GM11168 (cell line): ENCODE measurements at regions not wholly inside any gene's neighbourhood (a gene's known extent, or its start where the extent isn't known, plus 50 kb on each side); places are given as distances from the start of the nearest gene placed in this dataset.

Source experiments
- in situ Hi-C: fragments of 300-500 bp; cut with MboI; formaldehyde crosslinking; loops from one replicate; pipeline ENCODE4 v1.12.0; 2022; ENCODE audit warnings: low sequenced_read_pairs; ENCODE audit not compliant: unreplicated experiment

GRCh38 chr5:99104538-99105132 is 175.8 kb upstream of the CHD1 start:
- in situ Hi-C loops: no loop called here

DNA sequence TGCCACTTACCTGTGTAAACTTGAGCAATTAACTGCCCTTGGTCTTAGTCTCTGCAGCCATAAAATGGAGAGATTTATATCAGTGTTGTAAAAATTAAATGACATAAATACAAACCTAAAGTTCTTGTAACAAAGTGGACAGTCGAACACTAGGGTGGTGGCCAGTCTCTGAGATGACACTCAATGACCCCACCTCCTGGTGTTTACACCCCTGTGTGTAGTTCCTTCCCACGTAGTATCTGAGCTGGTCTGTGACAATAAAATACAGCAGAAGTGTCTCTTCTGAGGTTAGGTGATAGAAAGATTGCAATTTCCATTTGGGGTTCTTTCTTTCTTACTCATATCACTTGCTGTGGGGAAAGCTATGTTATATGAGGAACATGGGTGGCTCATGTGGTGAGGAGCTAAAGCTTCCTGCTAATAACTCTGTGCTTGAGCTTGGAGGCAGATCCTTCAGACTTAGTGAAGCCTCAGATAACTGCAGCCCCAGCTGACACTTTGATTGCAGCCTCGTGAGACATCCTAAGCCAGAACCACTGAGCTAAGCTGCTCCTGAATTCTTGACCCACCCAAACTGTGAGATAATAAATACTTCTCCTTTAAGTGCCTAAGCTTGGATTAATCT is 173.4 kb upstream of the CHD1 start:
- in situ Hi-C loops: no loop called here

GRCh38 chr5:99099691-99100090 is 170.9 kb upstream of the CHD1 start:
- in situ Hi-C loops: no loop called here

GRCh38 chr5:99089822-99090549 is 161.2 kb upstream of the CHD1 start:
- in situ Hi-C loops: no loop called here

DNA sequence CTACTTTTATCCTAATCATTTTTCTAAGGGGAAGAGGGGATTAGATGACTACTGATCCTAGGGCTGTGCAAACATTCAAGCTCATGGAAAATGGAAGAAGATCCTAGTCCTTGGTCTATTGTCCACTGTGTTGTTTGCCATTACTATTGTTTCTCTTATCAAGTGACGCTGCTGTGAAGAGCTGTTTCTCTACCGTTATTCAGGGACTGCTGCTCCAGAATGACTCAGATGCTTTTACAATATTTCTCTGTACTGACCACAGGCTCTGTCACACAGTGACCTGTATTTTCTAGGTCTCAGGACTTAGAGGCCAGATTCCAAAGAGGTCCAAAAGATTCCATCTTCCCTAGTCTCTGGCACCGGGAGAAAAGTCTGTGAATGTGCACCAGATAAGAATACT is 159.5 kb upstream of the CHD1 start:
- in situ Hi-C loops: no loop called here

DNA sequence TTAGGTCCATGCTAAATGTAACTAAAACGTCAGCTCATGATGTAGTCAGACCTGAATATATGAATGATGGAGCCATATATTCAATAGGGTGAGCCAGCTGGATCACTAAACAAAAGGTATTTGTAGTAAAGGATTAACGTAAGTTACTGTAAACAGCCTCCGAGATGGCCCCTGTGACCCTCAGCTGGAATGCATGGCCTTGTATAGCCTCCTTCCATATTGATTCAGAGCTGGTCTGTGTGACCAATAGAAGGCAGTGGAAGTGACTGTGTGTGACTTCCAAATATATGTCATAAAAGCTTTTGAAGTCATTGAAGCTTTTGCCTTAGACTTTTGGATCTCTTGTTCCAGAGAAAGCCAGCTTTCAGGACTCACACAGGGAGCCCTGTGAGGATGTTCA is 154.4 kb upstream of the CHD1 start:
- in situ Hi-C loops: no loop called here

DNA sequence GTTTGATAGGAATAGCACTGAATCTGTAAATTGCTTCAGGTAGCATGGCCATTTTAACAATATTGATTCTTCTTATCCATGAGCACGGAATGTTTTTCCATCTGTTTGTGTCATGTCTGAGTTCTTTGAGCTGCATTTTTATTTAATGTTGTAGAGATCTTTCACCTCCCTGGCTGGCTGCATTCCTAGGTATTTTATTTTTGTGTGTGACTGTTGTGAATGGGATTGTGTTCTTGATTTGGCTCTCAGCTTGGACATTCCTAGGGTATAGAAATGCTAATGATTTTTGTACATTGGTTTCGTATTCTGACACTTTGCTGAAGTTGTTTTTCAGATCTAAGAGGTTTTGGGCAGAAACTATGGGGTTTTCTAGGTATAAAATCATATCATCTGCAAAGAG is 152.9 kb upstream of the CHD1 start:
- in situ Hi-C loops: no loop called here

- in situ Hi-C loops: no loop called here
These were observed 148.2 kb upstream of the CHD1 start for GRCh38 chr5:99076723-99077640.

DNA sequence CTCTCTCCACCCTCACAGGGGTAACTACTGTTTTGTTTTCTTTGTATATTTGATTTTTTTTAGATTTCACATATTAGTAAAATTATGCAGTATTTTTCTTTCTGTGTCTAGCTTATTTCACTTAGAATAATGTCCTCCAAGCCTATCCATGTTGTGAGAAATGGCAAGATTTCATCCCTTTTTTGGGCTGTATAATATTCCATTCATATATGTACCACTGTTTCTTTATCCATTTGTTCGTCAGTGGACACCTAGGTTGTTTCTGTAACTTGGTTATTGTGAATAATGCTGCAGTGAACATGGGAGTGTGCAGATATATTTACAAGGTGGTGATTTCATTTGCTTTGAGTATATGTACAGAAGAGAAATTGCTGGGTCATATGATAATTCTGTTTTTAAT is 144.0 kb upstream of the CHD1 start:
- in situ Hi-C loops: no loop called here

GRCh38 chr5:99070822-99071221 is 142.0 kb upstream of the CHD1 start:
- in situ Hi-C loops: no loop called here

- in situ Hi-C loops: no loop called here
These were observed 141.6 kb upstream of the CHD1 start for GRCh38 chr5:99070362-99070761.

DNA sequence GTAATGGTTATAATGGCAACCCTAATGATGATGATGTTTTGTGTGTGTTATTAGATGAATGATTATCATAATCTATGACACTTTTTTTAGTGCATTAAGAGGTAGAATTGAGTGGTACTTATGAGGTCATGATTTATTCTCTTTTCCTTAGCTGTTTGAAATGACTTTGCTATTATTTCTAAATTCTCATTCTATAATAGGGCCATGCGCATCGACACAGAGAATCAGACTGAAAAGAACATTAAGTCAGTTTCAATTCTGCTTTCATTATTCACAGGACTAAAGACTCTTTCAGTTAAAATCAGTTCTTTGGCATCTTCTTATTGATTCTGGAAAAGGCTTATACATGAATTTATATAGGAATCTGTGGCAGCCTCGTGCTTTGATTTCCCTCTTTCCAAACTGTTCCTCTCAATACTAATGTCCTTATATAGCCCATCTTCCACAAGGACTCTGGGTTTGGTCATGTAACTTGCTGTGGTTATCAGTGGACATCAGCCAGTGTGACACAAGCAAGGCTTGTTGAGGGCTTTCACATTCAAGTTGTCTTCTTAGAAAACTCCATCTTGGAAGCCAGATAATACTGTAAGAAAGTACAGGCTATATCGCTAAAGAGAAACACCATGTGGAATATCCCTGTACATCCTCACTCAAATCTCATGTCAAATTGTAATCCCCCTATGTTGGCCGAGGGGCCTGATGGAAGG is 140.3 kb upstream of the CHD1 start:
- in situ Hi-C loops: no loop called here

DNA sequence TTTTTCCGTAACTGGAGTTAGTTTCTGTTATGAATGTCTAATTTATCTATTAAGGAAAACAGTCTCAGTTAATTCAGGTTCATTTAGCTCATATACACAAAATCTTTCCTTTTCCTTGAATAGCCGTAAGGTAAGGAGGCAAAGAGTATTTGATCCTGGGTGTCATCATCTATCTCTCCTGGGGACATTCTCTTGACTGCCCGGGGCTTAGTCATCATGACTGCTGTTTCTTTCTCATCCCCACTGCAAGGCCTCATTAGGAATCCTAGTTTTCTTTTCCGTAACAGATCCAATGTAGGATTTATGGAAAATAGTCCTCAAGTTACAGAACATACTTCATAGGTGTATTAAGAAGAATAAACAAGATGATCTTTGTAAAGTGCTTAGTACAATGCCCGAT is 134.9 kb upstream of the CHD1 start:
- in situ Hi-C loops: no loop called here

DNA sequence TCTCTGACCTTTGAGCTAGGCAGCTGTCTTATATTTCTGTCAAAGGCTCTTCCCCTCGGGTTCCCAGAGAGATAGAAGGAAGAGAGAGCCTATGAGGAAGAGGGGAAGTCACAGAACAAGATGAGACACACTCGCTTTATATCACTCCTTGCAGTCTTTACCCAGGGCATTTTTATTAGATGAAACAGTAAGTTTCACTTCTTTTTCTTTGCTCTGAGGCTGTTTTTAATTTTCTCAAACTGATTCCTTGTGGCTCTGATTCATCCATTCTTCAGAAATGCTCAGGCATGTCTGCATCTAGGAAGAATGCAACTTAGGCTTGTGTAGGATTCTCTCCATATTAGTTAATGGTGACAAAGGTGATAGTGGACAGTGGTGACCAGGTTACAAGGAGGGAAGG is 132.9 kb upstream of the CHD1 start:
- in situ Hi-C loops: no loop called here

GRCh38 chr5:99061299-99061698 is 132.5 kb upstream of the CHD1 start:
- in situ Hi-C loops: no loop called here

- in situ Hi-C loops: no loop called here
These were observed 131.8 kb upstream of the CHD1 start for GRCh38 chr5:99060306-99061261.

- in situ Hi-C loops: no loop called here
These were observed 130.9 kb upstream of the CHD1 start for GRCh38 chr5:99059685-99060084.

GRCh38 chr5:99058466-99058865 is 129.7 kb upstream of the CHD1 start:
- in situ Hi-C loops: no loop called here

- in situ Hi-C loops: no loop called here
These were observed 126.2 kb upstream of the CHD1 start for GRCh38 chr5:99054972-99055371.
